Keratinocyte (primary cell): ENCODE measurements at regions not wholly inside any gene's neighbourhood (a gene's known extent, or its start where the extent isn't known, plus 50 kb on each side); places are given as distances from the start of the nearest gene placed in this dataset.

Experiments
- DNase-seq: peaks from one replicate; pipeline ENCODE4 v3.0.0-alpha.2; 2011; ENCODE audit warnings: low read depth, missing footprints, low spot score
- FAIRE-seq: peaks from 2 replicates; lab custom pipeline; 2011; peaks lifted over from hg19 to GRCh38; lab: Jason Lieb, UNC
- H2AFZ ChIP-seq: 2 replicates; pipeline ENCODE4 v1.6.0; 2012; ENCODE audit warnings: low read length, control low read depth, inconsistent platforms; ENCODE audit not compliant: control insufficient read depth
- H3K27ac ChIP-seq: 2 replicates; pipeline ENCODE4 v1.5.1; 2011; ENCODE audit warnings: low read length; ENCODE audit not compliant: control insufficient read depth, insufficient read depth
- H3K27me3 ChIP-seq: 3 replicates; pipeline ENCODE4 v1.6.0; 2011; ENCODE audit warnings: low read length; ENCODE audit not compliant: control insufficient read depth, insufficient read depth; ENCODE audit errors: extremely low read depth
- H3K36me3 ChIP-seq, 2 experiments: 2 replicates in 1 of 2; 3 replicates in 1 of 2; pipeline ENCODE4 v1.5.1; 2011; ENCODE audit warnings: low read length in 2 of 2, mild to moderate bottlenecking in 1 of 2; ENCODE audit not compliant: control insufficient read depth in 2 of 2, insufficient read depth in 2 of 2; ENCODE audit errors: extremely low read depth in 1 of 2
- H3K4me1 ChIP-seq: 3 replicates; pipeline ENCODE4 v1.5.1; 2011; ENCODE audit warnings: low read length; ENCODE audit not compliant: control insufficient read depth, insufficient read depth; ENCODE audit errors: extremely low read depth
- H3K4me2 ChIP-seq: 3 replicates; pipeline ENCODE4 v1.6.0; 2011; ENCODE audit warnings: low read depth, low read length; ENCODE audit not compliant: control insufficient read depth, insufficient read depth; ENCODE audit errors: extremely low read depth
- H3K4me3 ChIP-seq, 3 experiments: fragments of 200-600 bp in 1 of 3; sonication (generic) in 1 of 3; 2 replicates in 2 of 3; 3 replicates in 1 of 3; pipeline ENCODE4 v1.5.1; 2011 to 2016; ENCODE audit warnings: low read length in 3 of 3, mild to moderate bottlenecking in 3 of 3, control low read depth in 2 of 3, inconsistent platforms in 1 of 3, low read depth in 1 of 3, mixed read lengths in 1 of 3, mixed run types in 1 of 3, moderate library complexity in 1 of 3; ENCODE audit not compliant: control insufficient read depth in 2 of 3, insufficient read depth in 2 of 3; ENCODE audit errors: extremely low read depth in 1 of 3
- H3K79me2 ChIP-seq: 2 replicates; pipeline ENCODE4 v1.6.0; 2012; ENCODE audit warnings: low read length; ENCODE audit not compliant: control insufficient read depth, insufficient read depth
- H3K9ac ChIP-seq: 3 replicates; pipeline ENCODE4 v1.6.0; 2011; ENCODE audit warnings: low read length; ENCODE audit not compliant: control insufficient read depth, insufficient read depth; ENCODE audit errors: extremely low read depth
- H3K9me1 ChIP-seq: 3 replicates; pipeline ENCODE4 v1.6.0; 2011; ENCODE audit warnings: low read length; ENCODE audit not compliant: control insufficient read depth, insufficient read depth; ENCODE audit errors: extremely low read depth
- H3K9me3 ChIP-seq: 2 replicates; pipeline ENCODE4 v1.5.1; 2012; ENCODE audit warnings: low read depth, low read length; ENCODE audit not compliant: control insufficient read depth
- H4K20me1 ChIP-seq: 3 replicates; pipeline ENCODE4 v1.6.0; 2011; ENCODE audit warnings: low read length; ENCODE audit not compliant: control insufficient read depth, insufficient read depth; ENCODE audit errors: extremely low read depth
- EZH2 ChIP-seq: IDR thresholded peaks from one replicate; pipeline ENCODE4 v1.6.1; 2012; ENCODE audit warnings: inconsistent platforms, mild to moderate bottlenecking, low read length, moderate library complexity
- dilution Hi-C: fragments of 300-500 bp; cut with MboI; formaldehyde crosslinking; loops from one replicate; pipeline ENCODE4 v1.7.0; 2020; ENCODE audit warnings: low sequenced_read_pairs; ENCODE audit not compliant: extremely low pct_ligation_motif_present
- TF ChIP-seq, protein P1 (sequence below), 3 experiments: IDR thresholded peaks in 1 of 3; conservative IDR thresholded peaks in 1 of 3; optimal IDR thresholded peaks in 1 of 3; 2 replicates in 2 of 3; 3 replicates in 1 of 3; pipeline versions ENCODE3 to v1.5.1; 2011; ENCODE audit warnings: low read length in 3 of 3, mild to moderate bottlenecking in 3 of 3, moderate library complexity in 2 of 3, control low read depth in 1 of 3, inconsistent platforms in 1 of 3; ENCODE audit not compliant: insufficient read depth in 2 of 3; ENCODE audit errors: extremely low read depth in 1 of 3

DNA sequence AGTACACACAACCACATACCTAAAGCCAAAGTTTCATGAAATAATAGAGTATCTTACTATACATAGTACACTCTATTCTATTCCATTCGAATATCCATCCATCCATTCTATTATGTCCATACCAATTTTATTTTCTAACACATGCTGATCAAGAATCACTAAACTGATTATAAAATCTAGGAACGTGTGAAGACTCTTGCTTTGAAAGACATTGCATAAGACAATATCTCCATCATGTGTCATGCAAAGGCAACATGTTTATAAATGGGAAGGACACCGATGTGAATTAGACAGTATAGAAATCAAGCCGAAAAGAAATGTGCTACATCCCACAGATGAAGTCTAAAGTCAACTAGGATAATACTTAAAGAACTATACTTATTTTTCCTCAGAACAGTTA lies 1561.5 kb upstream of the TENM4 start:
- TF ChIP-seq EZH2: no peak
- TF ChIP-seq, protein P1, sequence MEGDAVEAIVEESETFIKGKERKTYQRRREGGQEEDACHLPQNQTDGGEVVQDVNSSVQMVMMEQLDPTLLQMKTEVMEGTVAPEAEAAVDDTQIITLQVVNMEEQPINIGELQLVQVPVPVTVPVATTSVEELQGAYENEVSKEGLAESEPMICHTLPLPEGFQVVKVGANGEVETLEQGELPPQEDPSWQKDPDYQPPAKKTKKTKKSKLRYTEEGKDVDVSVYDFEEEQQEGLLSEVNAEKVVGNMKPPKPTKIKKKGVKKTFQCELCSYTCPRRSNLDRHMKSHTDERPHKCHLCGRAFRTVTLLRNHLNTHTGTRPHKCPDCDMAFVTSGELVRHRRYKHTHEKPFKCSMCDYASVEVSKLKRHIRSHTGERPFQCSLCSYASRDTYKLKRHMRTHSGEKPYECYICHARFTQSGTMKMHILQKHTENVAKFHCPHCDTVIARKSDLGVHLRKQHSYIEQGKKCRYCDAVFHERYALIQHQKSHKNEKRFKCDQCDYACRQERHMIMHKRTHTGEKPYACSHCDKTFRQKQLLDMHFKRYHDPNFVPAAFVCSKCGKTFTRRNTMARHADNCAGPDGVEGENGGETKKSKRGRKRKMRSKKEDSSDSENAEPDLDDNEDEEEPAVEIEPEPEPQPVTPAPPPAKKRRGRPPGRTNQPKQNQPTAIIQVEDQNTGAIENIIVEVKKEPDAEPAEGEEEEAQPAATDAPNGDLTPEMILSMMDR (optimal IDR thresholded peaks at IDR 0.05 in 1 of 3, IDR thresholded peaks at IDR 0.05 in 1 of 3, conservative IDR thresholded peaks at IDR 0.05 in 1 of 3; ENCODE audit: extremely low read depth in 1 of 3, insufficient read depth in 2 of 3, low read length in 3 of 3): no peak
- H3K9me3 ChIP-seq: no peaks in the 10 kb centered on the region
- H3K9ac ChIP-seq: no peak overlapping the region
- no peaks in the 10 kb centered on the region for H3K9me1 ChIP-seq
- FAIRE-seq (no peak), DNase-seq (no peak)
- dilution Hi-C loops: no loop called here
- H3K27me3 ChIP-seq: no peaks in the 10 kb centered on the region
- peaks cover 13% of the 10 kb centered on the region for H3K4me1 ChIP-seq
- no peak overlapping the region for H3K4me2 ChIP-seq
- no peak overlapping the region for H3K4me3 ChIP-seq
- H3K36me3 ChIP-seq: no peaks in the 10 kb centered on the region
- no peaks in the 10 kb centered on the region for H3K79me2 ChIP-seq
- H4K20me1 ChIP-seq: no peaks in the 10 kb centered on the region
- no peak overlapping the region for H3K27ac ChIP-seq
- H2AFZ ChIP-seq: no peak overlapping the region

DNA sequence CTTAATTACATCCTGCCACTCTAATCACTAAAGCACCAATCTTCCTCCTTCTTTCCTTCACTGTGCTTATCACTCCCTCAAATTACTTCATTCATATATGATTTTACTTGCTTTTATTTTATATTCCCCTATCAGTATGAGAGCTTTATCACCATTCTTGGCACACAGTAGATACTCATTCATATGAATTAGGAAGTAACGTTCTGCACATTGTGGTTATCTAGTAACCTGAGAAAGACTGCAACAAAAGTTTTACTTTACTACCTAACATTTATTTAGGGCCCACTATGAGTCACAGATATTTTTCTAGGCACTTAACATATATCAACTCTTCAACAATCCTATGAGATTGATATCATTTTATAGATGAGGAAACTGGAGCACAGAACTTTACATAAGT lies 1559.9 kb upstream of the TENM4 start:
- no peak for FAIRE-seq
- no peaks in the 10 kb centered on the region for H3K9me1 ChIP-seq
- no peaks in the 10 kb centered on the region for H4K20me1 ChIP-seq
- H3K79me2 ChIP-seq: no peaks in the 10 kb centered on the region
- H3K4me1 ChIP-seq: peaks cover 8% of the 10 kb centered on the region
- H3K36me3 ChIP-seq: no peaks in the 10 kb centered on the region
- DNase-seq: no peak
- no peaks in the 10 kb centered on the region for H3K9me3 ChIP-seq
- H3K27ac ChIP-seq: no peak overlapping the region
- dilution Hi-C loops: no loop called here
- TF ChIP-seq, protein P1 (optimal IDR thresholded peaks at IDR 0.05 in 1 of 3, IDR thresholded peaks at IDR 0.05 in 1 of 3, conservative IDR thresholded peaks at IDR 0.05 in 1 of 3; ENCODE audit: extremely low read depth in 1 of 3, insufficient read depth in 2 of 3, low read length in 3 of 3): no peak
- TF ChIP-seq EZH2: no peak
- H3K4me3 ChIP-seq: no peak overlapping the region
- no peak overlapping the region for H3K4me2 ChIP-seq
- H3K27me3 ChIP-seq: no peaks in the 10 kb centered on the region
- H2AFZ ChIP-seq: no peak overlapping the region
- H3K9ac ChIP-seq: no peak overlapping the region
